K562 (cell line): ENCODE measurements at regions not wholly inside any gene's neighbourhood (a gene's known extent, or its start where the extent isn't known, plus 50 kb on each side); places are given as distances from the start of the nearest gene placed in this dataset.

Experiments
- CBX1 ChIP-seq: sonication (generic); IDR thresholded peaks from 2 replicates; pipeline ENCODE4 v1.6.1; 2016; ENCODE audit warnings: antibody characterized with exemption, low read depth, mild to moderate bottlenecking
- CHD7 ChIP-seq: fragments of 200-600 bp; sonication (generic); IDR thresholded peaks from one replicate; pipeline ENCODE4 v1.6.1; 2012; ENCODE audit warnings: mild to moderate bottlenecking, low read depth, low read length, inconsistent platforms
- JUNB ChIP-seq: fragments of 450-650 bp; formaldehyde crosslinking; conservative IDR thresholded peaks from 2 replicates; pipeline ENCODE4 v1.4.0; 2020; ENCODE audit warnings: mild to moderate bottlenecking
- MEIS2 ChIP-seq: fragments of 450-650 bp; IDR thresholded peaks from 2 replicates; pipeline ENCODE4 v1.6.1; 2014; ENCODE audit warnings: mild to moderate bottlenecking; ENCODE audit not compliant: partially characterized antibody
- NUFIP1 ChIP-seq: fragments of 450-650 bp; IDR thresholded peaks from 2 replicates; pipeline ENCODE4 v1.6.1; 2018; ENCODE audit not compliant: partially characterized antibody
- RAD21 ChIP-seq, 2 experiments: fragments of 250-450 bp in 1 of 2; fragments of 450-650 bp in 1 of 2; sonication (Bioruptor Pico) in 1 of 2; formaldehyde crosslinking in 1 of 2; IDR thresholded peaks in 1 of 2; conservative IDR thresholded peaks in 1 of 2; 2 replicates each; pipeline versions ENCODE4 v1.4.0 to v1.8.0; 2020 to 2022; ENCODE audit warnings: mild to moderate bottlenecking in 2 of 2, moderate library complexity in 1 of 2
- ZNF408 ChIP-seq: fragments of 250-450 bp; sonication (Bioruptor Pico); IDR thresholded peaks from 2 replicates; pipeline ENCODE4 v1.4.0; 2020; ENCODE audit warnings: low read depth, mild to moderate bottlenecking, moderate library complexity

DNA sequence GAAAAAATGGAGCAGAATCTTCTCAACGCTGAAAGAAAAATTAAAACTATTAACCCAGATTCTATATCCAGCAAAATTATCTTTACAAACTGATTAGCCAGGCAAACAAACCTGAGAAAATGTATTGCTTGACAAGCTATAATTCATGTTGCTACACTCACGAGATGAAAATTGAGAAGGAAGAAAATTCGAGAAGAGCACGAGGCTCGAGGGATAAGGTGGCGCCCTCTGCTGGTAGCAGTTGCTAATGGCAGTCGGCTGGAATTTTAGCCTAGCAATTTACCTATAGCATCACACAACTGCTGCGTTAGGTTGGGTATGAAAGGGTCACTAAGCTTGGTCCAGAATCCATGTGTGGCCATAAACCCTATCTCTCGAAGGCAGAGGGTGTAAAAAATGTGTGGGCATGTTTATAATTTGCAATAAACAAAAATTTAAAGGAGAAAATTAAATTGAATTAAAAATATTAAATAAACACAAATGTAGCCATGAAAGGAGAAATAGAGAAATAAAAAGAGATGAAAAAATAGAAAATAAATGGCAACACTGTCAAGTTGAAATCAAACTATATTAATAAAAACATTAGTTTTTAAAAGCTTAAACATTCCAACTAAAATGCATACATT is 126.6 kb downstream of the PPP4R3C start (continued):
- TF ChIP-seq CHD7 (no peak), MEIS2 (no peak), JUNB (CRISPR knock-in tag) (no peak), NUFIP1 (no peak), RAD21 (CRISPR knock-in tag; conservative IDR thresholded peaks at IDR 0.05 in 1 of 2, IDR thresholded peaks at IDR 0.05 in 1 of 2) (peak; percentile 5 to 34; a peak in 2 of 4 replicates), ZNF408 (CRISPR knock-in tag) (no peak), CBX1 (no peak)
